Jurkat, Clone E6-1 (cell line): ENCODE measurements at regions not wholly inside any gene's neighbourhood (a gene's known extent, or its start where the extent isn't known, plus 50 kb on each side); places are given as distances from the start of the nearest gene placed in this dataset.
"Not testable (repeated sequence)": the region's sequence is repeated elsewhere in the genome, so short reads cannot be mapped to it uniquely, and the experiment has no call there.

ENCODE experiments used
- DNase-seq: peaks from one replicate; pipeline ENCODE4 v3.0.0-alpha.2; 2011; ENCODE audit warnings: low read depth, low spot score
- H3K4me3 ChIP-seq: 2 replicates; pipeline ENCODE4 v1.5.1; 2011; ENCODE audit warnings: mild to moderate bottlenecking, low read length, control low read depth, moderate library complexity

GRCh38 chr6:6942091-6942490, 165.7 kb upstream of the RREB1 start:
- H3K4me3 ChIP-seq: no peak overlapping the region
- no peak for DNase-seq

- no peak overlapping the region for H3K4me3 ChIP-seq
- DNase-seq: no peak
These were observed 164.9 kb upstream of the RREB1 start for GRCh38 chr6:6942831-6943230.

- H3K4me3 ChIP-seq: no peak overlapping the region
- no peak for DNase-seq
These were observed 164.3 kb upstream of the RREB1 start for GRCh38 chr6:6943421-6943820.

GRCh38 chr6:6946206-6947155, 161.3 kb upstream of the RREB1 start:
- no peak overlapping the region for H3K4me3 ChIP-seq
- no peak for DNase-seq

GRCh38 chr6:6950373-6951145, 157.2 kb upstream of the RREB1 start:
- DNase-seq: no peak
- H3K4me3 ChIP-seq: no peak overlapping the region

GRCh38 chr6:6951355-6951754, 156.4 kb upstream of the RREB1 start:
- no peak for DNase-seq
- H3K4me3 ChIP-seq: no peak overlapping the region

- H3K4me3 ChIP-seq: no peak overlapping the region
- DNase-seq: no peak
These were observed 155.3 kb upstream of the RREB1 start for GRCh38 chr6:6952484-6952883.

- H3K4me3 ChIP-seq, DNase-seq: not testable (repeated sequence)
These were observed 154.8 kb upstream of the RREB1 start for GRCh38 chr6:6952927-6953326.

- DNase-seq: no peak
- no peak overlapping the region for H3K4me3 ChIP-seq
These were observed 147.1 kb upstream of the RREB1 start for GRCh38 chr6:6960571-6961251.

- no peak for DNase-seq
- no peak overlapping the region for H3K4me3 ChIP-seq
These were observed 145.7 kb upstream of the RREB1 start for GRCh38 chr6:6962086-6962485.

GRCh38 chr6:6962699-6963098, 145.1 kb upstream of the RREB1 start:
- H3K4me3 ChIP-seq: no peak overlapping the region
- no peak for DNase-seq

GRCh38 chr6:6963390-6963789, 144.4 kb upstream of the RREB1 start:
- not testable (repeated sequence) for H3K4me3 ChIP-seq, DNase-seq

GRCh38 chr6:6964675-6965074, 143.1 kb upstream of the RREB1 start:
- H3K4me3 ChIP-seq: no peak overlapping the region
- no peak for DNase-seq

- no peak for DNase-seq
These were observed 141.6 kb upstream of the RREB1 start for GRCh38 chr6:6966127-6966526.

GRCh38 chr6:6966569-6966968, 141.2 kb upstream of the RREB1 start:
- no peak for DNase-seq
- H3K4me3 ChIP-seq: no peak overlapping the region

More at GRCh38 chr6:6966127-6966526, 141.6 kb upstream of the RREB1 start:
- no peak overlapping the region for H3K4me3 ChIP-seq

GRCh38 chr6:6968357-6968730, 139.4 kb upstream of the RREB1 start:
- no peak overlapping the region for H3K4me3 ChIP-seq
- no peak for DNase-seq

GRCh38 chr6:6968731-6969552, 138.8 kb upstream of the RREB1 start:
- no peak for DNase-seq
- no peak overlapping the region for H3K4me3 ChIP-seq

- DNase-seq: no peak
- no peak overlapping the region for H3K4me3 ChIP-seq
These were observed 138.0 kb upstream of the RREB1 start for GRCh38 chr6:6969761-6970223.

GRCh38 chr6:6970851-6971250, 136.9 kb upstream of the RREB1 start:
- no peak for DNase-seq
- H3K4me3 ChIP-seq: no peak overlapping the region
